GM23248 (cell line): ENCODE measurements at regions not wholly inside any gene's neighbourhood (a gene's known extent, or its start where the extent isn't known, plus 50 kb on each side); places are given as distances from the start of the nearest gene placed in this dataset.

Source experiments
- EZH2 ChIP-seq: fragments of 200-600 bp; sonication (generic); IDR thresholded peaks from 2 replicates; pipeline ENCODE4 v1.6.1; 2018; ENCODE audit warnings: antibody characterized with exemption, mild to moderate bottlenecking; ENCODE audit not compliant: insufficient read depth, poor library complexity, severe bottlenecking
- EZH2phosphoT487 ChIP-seq: fragments of 200-600 bp; sonication (generic); IDR thresholded peaks from 2 replicates; pipeline ENCODE4 v1.6.1; 2018; ENCODE audit warnings: antibody characterized with exemption, moderate library complexity, mild to moderate bottlenecking, low read depth; ENCODE audit not compliant: insufficient read depth

DNA sequence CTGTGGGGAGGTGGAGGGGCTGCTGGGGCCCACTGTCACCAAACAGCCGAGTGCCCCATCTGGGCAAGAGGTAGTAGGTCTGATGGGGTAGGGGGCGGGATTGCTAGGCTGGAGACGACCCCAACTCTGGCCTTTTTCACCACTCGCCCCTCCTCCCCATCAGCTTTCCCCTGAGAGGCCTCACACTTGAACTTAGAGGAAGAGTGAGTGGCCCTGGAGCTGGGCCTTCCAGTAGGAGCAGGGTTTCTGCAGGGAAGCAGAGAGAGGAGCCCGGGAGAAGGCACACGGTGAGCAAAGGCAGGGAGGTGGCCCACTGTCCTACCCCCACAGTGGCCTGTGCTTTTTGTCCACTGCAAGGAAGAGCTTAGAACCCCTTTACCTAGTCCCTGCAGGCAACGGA is 111.9 kb upstream of the WNT4 start:
- TF ChIP-seq EZH2 (no peak), EZH2phosphoT487 (no peak)
